ENCODE measurements at regions not wholly inside any gene's neighbourhood (a gene's known extent, or its start where the extent isn't known, plus 50 kb on each side); places are given as distances from the start of the nearest gene placed in this dataset.

DNA sequence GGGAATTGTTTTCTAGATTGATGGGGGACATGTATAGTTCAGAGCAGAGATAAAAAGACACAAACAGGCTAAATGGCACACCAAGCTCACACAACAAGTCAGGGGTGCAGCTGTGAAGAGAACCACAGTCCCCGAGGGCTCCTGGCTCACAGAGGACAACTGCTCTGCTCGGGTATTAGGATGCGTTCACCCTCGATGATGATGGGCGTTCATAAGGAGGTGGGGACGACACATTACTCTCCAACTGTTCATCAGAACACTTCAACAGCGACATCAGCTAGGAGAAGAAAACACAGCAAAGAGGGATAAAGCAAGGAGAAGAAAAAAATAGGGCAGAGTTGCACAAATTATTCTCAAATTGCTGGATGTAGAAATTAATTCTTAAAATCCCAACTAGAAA, 174.8 kb upstream of the RREB1 start:
- TF ChIP-seq, protein P1, sequence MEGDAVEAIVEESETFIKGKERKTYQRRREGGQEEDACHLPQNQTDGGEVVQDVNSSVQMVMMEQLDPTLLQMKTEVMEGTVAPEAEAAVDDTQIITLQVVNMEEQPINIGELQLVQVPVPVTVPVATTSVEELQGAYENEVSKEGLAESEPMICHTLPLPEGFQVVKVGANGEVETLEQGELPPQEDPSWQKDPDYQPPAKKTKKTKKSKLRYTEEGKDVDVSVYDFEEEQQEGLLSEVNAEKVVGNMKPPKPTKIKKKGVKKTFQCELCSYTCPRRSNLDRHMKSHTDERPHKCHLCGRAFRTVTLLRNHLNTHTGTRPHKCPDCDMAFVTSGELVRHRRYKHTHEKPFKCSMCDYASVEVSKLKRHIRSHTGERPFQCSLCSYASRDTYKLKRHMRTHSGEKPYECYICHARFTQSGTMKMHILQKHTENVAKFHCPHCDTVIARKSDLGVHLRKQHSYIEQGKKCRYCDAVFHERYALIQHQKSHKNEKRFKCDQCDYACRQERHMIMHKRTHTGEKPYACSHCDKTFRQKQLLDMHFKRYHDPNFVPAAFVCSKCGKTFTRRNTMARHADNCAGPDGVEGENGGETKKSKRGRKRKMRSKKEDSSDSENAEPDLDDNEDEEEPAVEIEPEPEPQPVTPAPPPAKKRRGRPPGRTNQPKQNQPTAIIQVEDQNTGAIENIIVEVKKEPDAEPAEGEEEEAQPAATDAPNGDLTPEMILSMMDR (conservative IDR thresholded peaks at IDR 0.05; ENCODE audit: low read depth, low read length), result no peak
- TF ChIP-seq EZH2 (IDR thresholded peaks at IDR 0.05; ENCODE audit: borderline replicate concordance, low read depth, low read length, poor library complexity, severe bottlenecking), result no peak
